ENCODE measurements at regions not wholly inside any gene's neighbourhood (a gene's known extent, or its start where the extent isn't known, plus 50 kb on each side); places are given as distances from the start of the nearest gene placed in this dataset.

GRCh38 chr3:43921056-43921648 lies 230.4 kb downstream of the ABHD5 start:
- no peak for TF ChIP-seq POLR2A (IDR thresholded peaks at IDR 0.05)
- TF ChIP-seq CTCF (IDR thresholded peaks at IDR 0.05), result no peak
- no peaks in the 10 kb centered on the region for H3K36me3 ChIP-seq
- 62 to 77% methylated on average over 6 to 8 of the region's 8 CpGs for WGBS, 2 donors
- H3K27ac ChIP-seq, result no peak overlapping the region
- no peak overlapping the region for H3K4me3 ChIP-seq
- peaks cover 0 to 9% (median 3%) of the 10 kb centered on the region in 3 donors for H3K4me1 ChIP-seq
- peaks cover 0 to 55% (median 0%) of the 10 kb centered on the region in 4 donors for H3K27me3 ChIP-seq
- intact Hi-C loops (cut with DNase I), result no loop called here
- peaks cover 0 to 15% (median 0%) of the 10 kb centered on the region in 3 donors for H3K9me3 ChIP-seq
- DNase-seq, result no peak

DNA sequence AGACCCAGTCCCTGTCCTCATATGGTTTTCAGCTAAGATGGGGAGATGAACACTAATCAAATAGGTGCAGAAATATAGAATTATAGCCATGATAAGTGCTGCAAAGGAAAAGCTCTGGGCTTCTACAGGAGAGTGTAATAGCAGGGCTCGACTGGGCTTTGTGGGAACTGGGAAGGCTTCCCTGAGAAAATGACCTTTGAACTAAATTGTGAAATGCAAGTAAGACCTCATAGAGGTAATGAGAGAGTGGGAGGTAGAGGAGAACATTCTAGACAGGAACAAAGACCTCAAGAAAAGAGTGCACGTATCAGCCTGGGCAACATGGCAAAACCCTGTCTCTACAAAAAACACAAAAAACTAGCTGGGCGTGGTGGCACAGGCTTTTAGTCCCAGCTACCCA lies 231.6 kb downstream of the ABHD5 start:
- H3K4me1 ChIP-seq, result peaks cover 0 to 9% (median 3%) of the 10 kb centered on the region in 3 donors
- 78 to 87% methylated on average over 3 of the region's 3 CpGs for WGBS, 2 donors
- peaks cover 0 to 5% (median 0%) of the 10 kb centered on the region in 3 donors for H3K9me3 ChIP-seq
- intact Hi-C loops (cut with DNase I), result no loop called here
- no peak for DNase-seq
- TF ChIP-seq POLR2A (IDR thresholded peaks at IDR 0.05), result no peak
- no peak overlapping the region for H3K27ac ChIP-seq
- no peak overlapping the region for H3K4me3 ChIP-seq
- peaks cover 0 to 55% (median 0%) of the 10 kb centered on the region in 4 donors for H3K27me3 ChIP-seq
- no peaks in the 10 kb centered on the region for H3K36me3 ChIP-seq

- Histone ChIP-seq H3K4me3 (no peak overlapping the region), H3K27me3 (peaks cover 0 to 49% (median 0%) of the 10 kb centered on the region in 4 donors), H3K27ac (no peak overlapping the region), H3K9me3 (no peaks in the 10 kb centered on the region), H3K36me3 (no peaks in the 10 kb centered on the region), H3K4me1 (peaks cover 0 to 9% (median 3%) of the 10 kb centered on the region in 3 donors)
- TF ChIP-seq CTCF (IDR thresholded peaks at IDR 0.05) (no peak), POLR2A (IDR thresholded peaks at IDR 0.05) (no peak)
- no peak for DNase-seq
- 20 to 26% methylated on average over 12 of the region's 13 CpGs for WGBS, 2 donors
- intact Hi-C loops (cut with DNase I), result no loop called here
Observed at GRCh38 chr3:43923104-43923882, 232.6 kb downstream of the ABHD5 start.

- DNase-seq, result no peak
- peaks cover 0 to 9% (median 3%) of the 10 kb centered on the region in 3 donors for H3K4me1 ChIP-seq
- no peaks in the 10 kb centered on the region for H3K36me3 ChIP-seq
- H3K27ac ChIP-seq, result no peak overlapping the region
- TF ChIP-seq POLR2A (IDR thresholded peaks at IDR 0.05) (no peak), CTCF (IDR thresholded peaks at IDR 0.05) (no peak)
- peaks cover 0 to 41% (median 0%) of the 10 kb centered on the region in 4 donors for H3K27me3 ChIP-seq
- no peaks in the 10 kb centered on the region for H3K9me3 ChIP-seq
- intact Hi-C loops (cut with DNase I), result no loop called here
- H3K4me3 ChIP-seq, result no peak overlapping the region
- 70 to 79% methylated on average over 3 to 5 of the region's 5 CpGs for WGBS, 2 donors
Observed at GRCh38 chr3:43926055-43926454, 235.3 kb downstream of the ABHD5 start.

GRCh38 chr3:43932921-43933320 lies 242.2 kb downstream of the ABHD5 start:
- intact Hi-C loops (cut with DNase I), result no loop called here

More at GRCh38 chr3:43932921-43933320, 242.2 kb downstream of the ABHD5 start:
- H3K36me3 ChIP-seq, result no peaks in the 10 kb centered on the region
- H3K4me3 ChIP-seq, result no peak overlapping the region
- 39 to 42% methylated on average over 2 to 3 of the region's 3 CpGs for WGBS, 2 donors
- no peaks in the 10 kb centered on the region for H3K27me3 ChIP-seq
- DNase-seq, result no peak
- H3K27ac ChIP-seq, result no peak overlapping the region
- no peaks in the 10 kb centered on the region for H3K9me3 ChIP-seq
- TF ChIP-seq POLR2A (IDR thresholded peaks at IDR 0.05) (no peak), CTCF (IDR thresholded peaks at IDR 0.05) (no peak)
- no peaks in the 10 kb centered on the region for H3K4me1 ChIP-seq
